PFSK-1 (cell line): ENCODE measurements at regions not wholly inside any gene's neighbourhood (a gene's known extent, or its start where the extent isn't known, plus 50 kb on each side); places are given as distances from the start of the nearest gene placed in this dataset.

Experiments used
- FOXP2 ChIP-seq: optimal IDR thresholded peaks from 2 replicates; pipeline ENCODE3; 2011; ENCODE audit warnings: borderline replicate concordance, control low read depth, inconsistent platforms; ENCODE audit not compliant: insufficient read depth; ENCODE audit errors: extremely low read length, extremely low read depth
- POLR2AphosphoS5 ChIP-seq: IDR thresholded peaks from 2 replicates; pipeline ENCODE4 v1.6.1; 2012; ENCODE audit warnings: low read depth, mild to moderate bottlenecking, control low read depth, low read length, moderate library complexity
- SIN3A ChIP-seq: IDR thresholded peaks from 2 replicates; pipeline ENCODE4 v1.6.1; 2012; ENCODE audit warnings: mild to moderate bottlenecking, low read length, moderate library complexity, borderline replicate concordance; ENCODE audit not compliant: insufficient read depth
- TAF1 ChIP-seq: IDR thresholded peaks from 2 replicates; pipeline ENCODE4 v1.6.1; 2012; ENCODE audit warnings: low read length, control low read depth, borderline replicate concordance; ENCODE audit not compliant: insufficient read depth
- TF ChIP-seq, protein P1 (sequence below), 2 experiments: IDR thresholded peaks; 2 replicates each; pipeline versions ENCODE4 v1.6.1 to v1.8.0; 2011 to 2012; ENCODE audit warnings: low read depth in 2 of 2, low read length in 2 of 2, control low read depth in 1 of 2, inconsistent platforms in 1 of 2, mild to moderate bottlenecking in 1 of 2, moderate library complexity in 1 of 2; ENCODE audit not compliant: insufficient read depth in 1 of 2

DNA sequence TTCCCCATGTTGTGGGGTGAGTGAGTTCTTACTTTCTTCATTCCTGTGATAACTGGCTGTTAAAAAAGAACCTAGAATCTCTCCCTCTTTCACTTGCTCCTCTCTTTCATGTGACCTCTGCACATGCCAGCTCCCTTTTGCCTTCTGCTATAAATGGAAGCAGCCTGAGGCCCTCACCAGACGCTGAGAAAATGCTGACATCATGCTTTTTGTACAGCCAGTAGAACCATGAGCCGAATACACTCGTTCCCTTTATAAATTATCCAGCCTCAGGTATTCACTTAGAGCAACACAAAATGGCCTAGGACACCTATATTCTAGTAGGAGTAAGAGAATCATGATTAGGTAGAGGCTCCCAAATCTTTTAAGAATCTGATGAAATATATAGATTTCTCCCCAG is 333.5 kb downstream of the LRIG3 start:
- TF ChIP-seq SIN3A (no peak), POLR2AphosphoS5 (no peak), TAF1 (no peak), FOXP2 (no peak)
- TF ChIP-seq, protein P1, sequence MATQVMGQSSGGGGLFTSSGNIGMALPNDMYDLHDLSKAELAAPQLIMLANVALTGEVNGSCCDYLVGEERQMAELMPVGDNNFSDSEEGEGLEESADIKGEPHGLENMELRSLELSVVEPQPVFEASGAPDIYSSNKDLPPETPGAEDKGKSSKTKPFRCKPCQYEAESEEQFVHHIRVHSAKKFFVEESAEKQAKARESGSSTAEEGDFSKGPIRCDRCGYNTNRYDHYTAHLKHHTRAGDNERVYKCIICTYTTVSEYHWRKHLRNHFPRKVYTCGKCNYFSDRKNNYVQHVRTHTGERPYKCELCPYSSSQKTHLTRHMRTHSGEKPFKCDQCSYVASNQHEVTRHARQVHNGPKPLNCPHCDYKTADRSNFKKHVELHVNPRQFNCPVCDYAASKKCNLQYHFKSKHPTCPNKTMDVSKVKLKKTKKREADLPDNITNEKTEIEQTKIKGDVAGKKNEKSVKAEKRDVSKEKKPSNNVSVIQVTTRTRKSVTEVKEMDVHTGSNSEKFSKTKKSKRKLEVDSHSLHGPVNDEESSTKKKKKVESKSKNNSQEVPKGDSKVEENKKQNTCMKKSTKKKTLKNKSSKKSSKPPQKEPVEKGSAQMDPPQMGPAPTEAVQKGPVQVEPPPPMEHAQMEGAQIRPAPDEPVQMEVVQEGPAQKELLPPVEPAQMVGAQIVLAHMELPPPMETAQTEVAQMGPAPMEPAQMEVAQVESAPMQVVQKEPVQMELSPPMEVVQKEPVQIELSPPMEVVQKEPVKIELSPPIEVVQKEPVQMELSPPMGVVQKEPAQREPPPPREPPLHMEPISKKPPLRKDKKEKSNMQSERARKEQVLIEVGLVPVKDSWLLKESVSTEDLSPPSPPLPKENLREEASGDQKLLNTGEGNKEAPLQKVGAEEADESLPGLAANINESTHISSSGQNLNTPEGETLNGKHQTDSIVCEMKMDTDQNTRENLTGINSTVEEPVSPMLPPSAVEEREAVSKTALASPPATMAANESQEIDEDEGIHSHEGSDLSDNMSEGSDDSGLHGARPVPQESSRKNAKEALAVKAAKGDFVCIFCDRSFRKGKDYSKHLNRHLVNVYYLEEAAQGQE (IDR thresholded peaks at IDR 0.05; ENCODE audit: insufficient read depth in 1 of 2, low read depth in 2 of 2, low read length in 2 of 2), result no peak
